K562 (cell line): ENCODE measurements at regions not wholly inside any gene's neighbourhood (a gene's known extent, or its start where the extent isn't known, plus 50 kb on each side); places are given as distances from the start of the nearest gene placed in this dataset.

Source experiments
- ATAC-seq: fragments of 200-7000 bp; cut with Tn5 transposase; 3 replicates; pipeline ENCODE4 v1.9.1; 2020; ENCODE audit warnings: moderate library complexity
- BruUV-seq: library from RNA; stranded (reverse); fragments of 400-500 nt; replicated peaks from 2 replicates; lab custom pipeline; 2021; lab: Mats Ljungman, UMichigan
- CTCF ChIA-PET: fragments of 300-600 bp; formaldehyde crosslinking; extraction: SDS; loops from one replicate; lab custom pipeline; 2021; ENCODE audit warnings: low intra/inter-chr PET ratio; lab: Yijun Ruan, JAX
- POLR2A ChIA-PET: fragments of 300-600, 350-650 bp; sonication (Branson Sonifier 250); formaldehyde crosslinking; extraction: SDS; loops from one replicate; lab custom pipeline; 2021; ENCODE audit warnings: antibody characterized with exemption, inconsistent platforms; lab: Yijun Ruan, JAX
- DNase-seq, 4 experiments: peaks; one replicate each; pipeline versions ENCODE4 v3.0.0 to v3.0.0-alpha.2; 2011 to 2018; ENCODE audit warnings: low spot score in 3 of 4, mixed read lengths in 3 of 4; ENCODE audit errors: extremely low read depth in 1 of 4
- FAIRE-seq: peaks from 2 replicates; lab custom pipeline; 2011; peaks lifted over from hg19 to GRCh38; lab: Jason Lieb, UNC
- H2AFZ ChIP-seq: 2 replicates; pipeline ENCODE4 v1.6.0; 2011; ENCODE audit warnings: low read depth, low read length, control low read depth, inconsistent platforms
- H3K27ac ChIP-seq: fragments of 200-600 bp; 3 replicates; pipeline ENCODE4 v1.8.0; 2011; ENCODE audit warnings: low read depth, mild to moderate bottlenecking, control low read depth, inconsistent platforms, low read length, moderate library complexity, mixed read lengths; ENCODE audit errors: extremely low read depth
- H3K27me3 ChIP-seq, 2 experiments: fragments of 300-600 bp in 1 of 2; 2 replicates in 1 of 2; 3 replicates in 1 of 2; pipeline versions ENCODE4 v1.6.0 to v1.8.0; 2011; ENCODE audit warnings: inconsistent platforms in 2 of 2, low read length in 2 of 2, mild to moderate bottlenecking in 1 of 2, mixed read lengths in 1 of 2, moderate library complexity in 1 of 2; ENCODE audit not compliant: control insufficient read depth in 2 of 2, insufficient read depth in 2 of 2
- H3K36me3 ChIP-seq: fragments of 300-600 bp; 3 replicates; pipeline ENCODE4 v1.8.0; 2011; ENCODE audit warnings: mild to moderate bottlenecking, low read length, inconsistent platforms; ENCODE audit not compliant: control insufficient read depth, insufficient read depth
- H3K4me1 ChIP-seq, 2 experiments: fragments of 200-600 bp in 1 of 2; replicated peaks in 1 of 2; 2 replicates in 1 of 2; 3 replicates in 1 of 2; pipeline versions ENCODE4 v1.5.1 to v1.8.0; 2011; ENCODE audit warnings: inconsistent platforms in 2 of 2, low read length in 2 of 2, mild to moderate bottlenecking in 1 of 2, mixed read lengths in 1 of 2, moderate library complexity in 1 of 2; ENCODE audit not compliant: control insufficient read depth in 2 of 2, insufficient read depth in 2 of 2
- H3K4me2 ChIP-seq: 2 replicates; pipeline ENCODE4 v1.6.1; 2011; ENCODE audit warnings: low read length, control low read depth, inconsistent platforms, mixed read lengths; ENCODE audit not compliant: insufficient read depth
- H3K4me3 ChIP-seq: fragments of 200-600 bp; sonication (generic), shearing (Covaris generic); 2 replicates; pipeline ENCODE4 v1.5.1; 2016; ENCODE audit warnings: control low read depth, inconsistent platforms
- H3K79me2 ChIP-seq: fragments of 200-600 bp; 3 replicates; pipeline ENCODE4 v1.8.0; 2011; ENCODE audit warnings: low read length, inconsistent platforms; ENCODE audit not compliant: control insufficient read depth, insufficient read depth
- H3K9ac ChIP-seq, 2 experiments: 2 replicates each; pipeline versions ENCODE4 v1.6.0 to v1.6.1; 2011; ENCODE audit warnings: low read depth in 2 of 2, low read length in 2 of 2, control low read depth in 1 of 2, inconsistent platforms in 1 of 2, mild to moderate bottlenecking in 1 of 2, mixed read lengths in 1 of 2; ENCODE audit not compliant: insufficient read depth in 1 of 2
- H3K9me1 ChIP-seq: one replicate; pipeline ENCODE4 v1.6.0; 2011; ENCODE audit warnings: inconsistent platforms, mild to moderate bottlenecking, low read length, moderate library complexity; ENCODE audit not compliant: control insufficient read depth, insufficient read depth
- H3K9me3 ChIP-seq: replicated peaks from 2 replicates; pipeline ENCODE4 v1.5.1; 2011; ENCODE audit warnings: low read depth, low read length, inconsistent platforms; ENCODE audit not compliant: control insufficient read depth, insufficient read depth
- H4K20me1 ChIP-seq: replicated peaks from 2 replicates; pipeline ENCODE4 v1.6.1; 2011; ENCODE audit warnings: low read length, inconsistent platforms, mixed read lengths; ENCODE audit not compliant: control insufficient read depth, insufficient read depth
- CHD1 ChIP-seq: fragments of 200-600 bp; sonication (generic); IDR thresholded peaks from one replicate; pipeline ENCODE4 v1.6.1; 2012; ENCODE audit warnings: mild to moderate bottlenecking, moderate library complexity, low read length, inconsistent platforms
- E2F3 ChIP-seq: fragments of 250-450 bp; sonication (Bioruptor Pico); IDR thresholded peaks from 2 replicates; pipeline ENCODE4 v1.4.0; 2020; ENCODE audit warnings: mild to moderate bottlenecking
- EP400 ChIP-seq: fragments of 450-650 bp; IDR thresholded peaks from 2 replicates; pipeline ENCODE4 v1.6.1; 2017; ENCODE audit warnings: antibody characterized with exemption, mild to moderate bottlenecking, moderate library complexity
- HDGF ChIP-seq: fragments of 450-650 bp; IDR thresholded peaks from 2 replicates; pipeline ENCODE4 v1.6.1; 2016
- KDM4B ChIP-seq, 2 experiments: fragments of 450-650 bp in 1 of 2; sonication (generic) in 1 of 2; IDR thresholded peaks; 2 replicates each; pipeline ENCODE4 v1.6.1; 2016 to 2017; ENCODE audit warnings: borderline replicate concordance in 2 of 2, antibody characterized with exemption in 1 of 2, low read depth in 1 of 2, mild to moderate bottlenecking in 1 of 2
- NR2C2 ChIP-seq, 2 experiments: fragments of 200-800 bp in 1 of 2; sonication (Bioruptor generic) in 1 of 2; sonication (generic) in 1 of 2; formaldehyde crosslinking in 1 of 2; IDR thresholded peaks; 2 replicates each; pipeline versions ENCODE4 v1.6.1 to v1.8.0; 2016 to 2022; ENCODE audit warnings: mild to moderate bottlenecking in 1 of 2, missing compliant biosample characterization in 1 of 2, missing genetic modification characterization in 1 of 2, missing genetic modification reagents in 1 of 2
- PHB ChIP-seq: fragments of 250-450 bp; sonication (Bioruptor Pico); IDR thresholded peaks from 2 replicates; pipeline ENCODE4 v1.5.0; 2021
- SRSF3 ChIP-seq: fragments of 200-400 bp; formaldehyde crosslinking; IDR thresholded peaks from 2 replicates; pipeline ENCODE4 v1.6.1; 2016; ENCODE audit warnings: mild to moderate bottlenecking, low read length, moderate library complexity; ENCODE audit not compliant: insufficient read depth
- THAP7 ChIP-seq: fragments of 250-450 bp; sonication (Bioruptor Pico); IDR thresholded peaks from 2 replicates; pipeline ENCODE4 v1.5.0; 2021
- ZBTB34 ChIP-seq: fragments of 250-450 bp; sonication (Bioruptor Pico); IDR thresholded peaks from 2 replicates; pipeline ENCODE4 v1.8.0; 2021; ENCODE audit warnings: mild to moderate bottlenecking, moderate library complexity
- ZBTB7A ChIP-seq: IDR thresholded peaks from 2 replicates; pipeline ENCODE4 v1.6.1; 2011; ENCODE audit warnings: low read depth, mild to moderate bottlenecking, low read length, moderate library complexity, borderline replicate concordance; ENCODE audit not compliant: control insufficient read depth
- ZHX1 ChIP-seq: fragments of 150-350 bp; conservative IDR thresholded peaks from 2 replicates; pipeline ENCODE4 v1.6.1; 2014; ENCODE audit warnings: low read length
- WGBS: fragments of 100-300 bp; shearing (Covaris generic); methylation state at CpG from one replicate; pipeline ENCODE4 v1.1.6; 2016; ENCODE audit warnings: low coverage, mixed read lengths; ENCODE audit not compliant: insufficient coverage; ENCODE audit errors: missing lambda C conversion rate; 5-methylcytosine and 5-hydroxymethylcytosine counted together
- in situ Hi-C: fragments of 300-500 bp; cut with MboI; formaldehyde crosslinking; loops from 4 replicates; pipeline ENCODE4 v1.15.0; 2018; ENCODE audit warnings: inconsistent platforms, mixed read lengths
- intact Hi-C: fragments of 100-400 bp; cut with micrococcal nuclease; formaldehyde crosslinking; loops from 2 replicates; pipeline ENCODE4 v1.14.2; 2022

GRCh38 chr10:94097656-94098055 lies 103.9 kb downstream of the PLCE1 start:
- no peaks in the 10 kb centered on the region for H3K9me1 ChIP-seq
- ChIA-PET CTCF (no interaction called here), POLR2A (interaction anchor here (0.6 kb wide), 1 partner anchor 51 kb away, joined by 4 read pairs; no protein-coding TSS in a partner anchor)
- H2AFZ ChIP-seq: no peak overlapping the region
- in situ Hi-C loops (no loop called here), intact Hi-C loops (no loop called here)
- no peaks in the 10 kb centered on the region for H4K20me1 ChIP-seq
- ATAC-seq (no peak), FAIRE-seq (no peak), DNase-seq (no peak)
- H3K79me2 ChIP-seq: no peaks in the 10 kb centered on the region
- no peak overlapping the region for H3K4me2 ChIP-seq
- no peak for TF ChIP-seq NR2C2 (CRISPR knock-in tag; IDR thresholded peaks at IDR 0.05)
- no peak for TF ChIP-seq NR2C2 (tag; IDR thresholded peaks at IDR 0.05)
- TF ChIP-seq ZBTB34 (CRISPR knock-in tag): no peak
- TF ChIP-seq CHD1: no peak
- TF ChIP-seq PHB (CRISPR knock-in tag): no peak
- H3K4me1 ChIP-seq: no peaks in the 10 kb centered on the region
- no peak overlapping the region for H3K27ac ChIP-seq
- no peak overlapping the region for H3K4me3 ChIP-seq
- H3K9ac ChIP-seq: no peak overlapping the region
- H3K9me3 ChIP-seq: no peaks in the 10 kb centered on the region
- WGBS: 0% methylated on average over 2 of the region's 2 CpGs
- H3K27me3 ChIP-seq: peaks cover 0 to 5% of the 10 kb centered on the region in 2 experiments; a peak in 1 of 5 replicates
- no peaks in the 10 kb centered on the region for H3K36me3 ChIP-seq
- BruUV-seq: no TSS peak

GRCh38 chr10:94098896-94099295 lies 105.2 kb downstream of the PLCE1 start:
- 6% methylated on average over 2 of the region's 3 CpGs for WGBS
- H3K4me1 ChIP-seq: no peaks in the 10 kb centered on the region
- intact Hi-C loops: no loop called here
- no peaks in the 10 kb centered on the region for H3K9me3 ChIP-seq
- no peaks in the 10 kb centered on the region for H3K36me3 ChIP-seq
- no peak overlapping the region for H3K4me3 ChIP-seq
- ChIA-PET CTCF (no interaction called here), POLR2A (no interaction called here)
- BruUV-seq: no TSS peak
- peaks cover 0 to 5% of the 10 kb centered on the region in 2 experiments; a peak in 1 of 5 replicates for H3K27me3 ChIP-seq
- no peak overlapping the region for H3K27ac ChIP-seq
- H3K9ac ChIP-seq: no peak overlapping the region
- H4K20me1 ChIP-seq: no peaks in the 10 kb centered on the region
- H3K9me1 ChIP-seq: no peaks in the 10 kb centered on the region
- DNase-seq (no peak), FAIRE-seq (no peak), ATAC-seq (no peak)
- H3K79me2 ChIP-seq: no peaks in the 10 kb centered on the region
- H3K4me2 ChIP-seq: no peak overlapping the region
- in situ Hi-C loops: no loop called here
- H2AFZ ChIP-seq: no peak overlapping the region
- TF ChIP-seq E2F3 (no peak), EP400 (no peak), KDM4B (IDR thresholded peaks at IDR 0.05; ENCODE audit: borderline replicate concordance in 2 of 2, low read depth in 1 of 2) (no peak), ZHX1 (no peak), HDGF (no peak), THAP7 (CRISPR knock-in tag) (no peak), SRSF3 (no peak), ZBTB7A (no peak)
